GM18907 (cell line): ENCODE measurements at regions not wholly inside any gene's neighbourhood (a gene's known extent, or its start where the extent isn't known, plus 50 kb on each side); places are given as distances from the start of the nearest gene placed in this dataset.

Source experiments
- ATAC-seq: cut with Tn5 transposase; IDR thresholded peaks from one replicate; pipeline ENCODE4 v1.9.1; 2021; ENCODE audit warnings: mild to moderate bottlenecking, moderate library complexity; ENCODE audit not compliant: unreplicated experiment

DNA sequence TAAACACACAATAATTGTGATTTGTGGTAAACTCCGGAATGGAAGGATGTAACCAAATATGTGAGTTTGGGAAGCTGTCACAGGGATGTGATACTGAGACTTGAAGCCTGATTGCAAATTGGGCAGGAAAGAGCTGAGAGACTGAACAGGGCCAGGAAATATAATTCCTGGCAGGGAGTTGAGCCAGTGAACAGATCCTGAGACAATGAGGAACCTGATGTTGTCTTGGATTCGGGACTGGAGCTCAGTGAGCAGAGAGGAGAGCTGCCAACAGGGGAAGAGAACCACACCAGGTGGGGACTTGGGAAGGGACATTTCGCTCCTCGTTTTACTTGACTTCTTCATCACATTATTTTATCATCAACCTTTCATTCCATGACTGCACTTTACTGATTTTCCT, 386.0 kb downstream of the TLL1 start:
- no peak for ATAC-seq

DNA sequence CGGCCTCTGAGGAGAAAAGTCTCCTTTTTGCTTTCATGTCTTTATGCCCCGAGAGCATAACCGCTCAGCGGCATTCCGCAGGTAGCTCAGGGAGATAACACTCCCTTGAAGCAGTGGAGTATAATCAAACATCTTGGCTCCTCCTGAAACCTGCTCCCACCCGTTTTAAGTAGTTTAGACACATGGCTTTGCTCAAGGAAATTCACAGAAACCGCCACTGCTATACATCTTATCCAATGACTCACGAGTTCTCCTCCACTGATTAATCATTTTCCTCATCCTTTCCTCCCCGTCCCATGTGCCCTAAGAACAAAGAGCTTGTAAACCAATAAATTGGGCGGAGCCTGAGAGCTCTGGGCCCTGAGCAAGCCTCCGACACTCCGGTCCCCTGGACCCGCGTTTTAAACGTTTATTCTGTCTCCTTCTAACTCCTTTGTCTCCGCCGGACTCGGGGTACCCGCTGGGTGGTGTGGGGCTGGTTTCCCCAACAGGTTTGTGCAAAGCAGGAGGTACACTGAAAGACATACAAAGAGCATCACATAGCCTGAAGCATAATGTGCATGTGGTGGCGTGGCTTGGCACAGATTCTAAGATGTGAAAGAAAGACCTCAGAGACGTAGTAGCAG, 401.2 kb downstream of the TLL1 start:
- ATAC-seq, result no peak

DNA sequence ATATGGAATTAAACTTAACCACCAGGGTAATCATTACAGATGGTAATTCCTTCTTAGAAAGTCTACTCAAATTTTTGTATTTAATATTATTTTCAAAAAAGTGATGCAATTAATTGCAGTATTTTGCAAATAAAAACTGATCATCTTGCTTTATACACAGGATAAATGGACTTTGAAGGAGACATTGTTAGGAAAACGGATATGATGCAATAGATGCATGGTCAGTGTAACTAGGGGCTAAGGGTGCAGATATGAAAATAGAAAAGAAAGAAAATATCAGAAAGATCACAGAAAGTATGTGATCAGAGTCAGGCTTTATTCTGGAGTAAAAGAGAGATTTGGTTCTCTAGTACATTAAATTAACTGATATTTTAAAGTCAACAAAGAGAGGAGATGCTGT, 401.7 kb downstream of the TLL1 start:
- no peak for ATAC-seq

DNA sequence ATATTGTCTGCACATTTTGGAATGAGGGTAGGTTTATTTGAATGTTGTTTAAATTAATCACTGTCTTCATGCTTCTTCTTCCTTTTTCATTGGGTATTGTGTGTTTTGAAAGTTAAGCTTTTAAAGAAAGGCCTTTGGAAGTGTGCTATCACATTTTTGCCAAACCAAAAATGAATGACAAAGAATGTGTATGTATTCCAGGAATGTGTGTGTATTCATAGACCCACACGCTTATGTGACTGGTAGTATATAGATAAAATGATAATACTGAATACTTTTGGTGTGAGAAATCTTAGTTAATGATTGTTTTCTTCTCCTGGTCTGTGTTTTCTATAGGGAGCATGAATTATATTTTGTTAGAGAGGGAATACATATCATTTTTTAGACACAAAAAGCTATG, 404.4 kb downstream of the TLL1 start:
- no peak for ATAC-seq

DNA sequence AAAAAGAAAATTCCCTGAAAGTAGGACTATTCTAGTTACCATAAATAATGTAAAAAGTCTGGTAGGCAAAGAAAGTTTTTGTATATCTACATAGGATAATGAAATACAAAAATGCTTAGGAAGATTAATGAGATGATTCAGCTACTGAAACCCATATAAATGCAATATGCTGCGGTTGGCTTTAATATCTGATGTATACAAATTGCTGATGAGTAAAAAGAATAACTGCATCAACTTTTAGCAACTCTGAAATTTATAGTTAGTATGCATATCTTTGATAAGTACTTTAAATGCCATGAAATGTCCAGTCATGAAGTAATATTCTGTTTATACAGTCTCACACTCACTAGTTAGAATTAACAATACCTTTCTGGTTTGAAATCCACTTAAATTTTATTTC, 404.8 kb downstream of the TLL1 start:
- no peak for ATAC-seq

DNA sequence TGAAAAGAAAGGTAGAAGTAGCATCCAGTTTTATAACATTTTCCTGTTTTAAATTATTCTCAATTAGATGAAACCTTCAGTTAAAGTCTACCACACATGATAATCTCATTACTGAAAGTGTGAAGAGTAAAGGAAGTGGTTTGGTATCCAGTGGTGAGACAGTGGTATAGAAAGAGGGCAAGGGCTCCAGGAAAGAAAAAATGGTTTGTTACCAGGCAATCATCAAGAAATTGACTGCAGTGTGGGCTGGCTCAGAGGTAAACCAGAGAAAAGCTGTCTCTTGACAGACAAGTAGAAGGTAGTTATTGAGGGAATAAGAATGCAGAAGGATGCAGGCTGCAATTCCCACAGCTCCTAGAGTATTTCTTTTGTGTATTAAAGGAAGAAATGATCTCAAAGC, 406.2 kb downstream of the TLL1 start:
- ATAC-seq, result no peak

DNA sequence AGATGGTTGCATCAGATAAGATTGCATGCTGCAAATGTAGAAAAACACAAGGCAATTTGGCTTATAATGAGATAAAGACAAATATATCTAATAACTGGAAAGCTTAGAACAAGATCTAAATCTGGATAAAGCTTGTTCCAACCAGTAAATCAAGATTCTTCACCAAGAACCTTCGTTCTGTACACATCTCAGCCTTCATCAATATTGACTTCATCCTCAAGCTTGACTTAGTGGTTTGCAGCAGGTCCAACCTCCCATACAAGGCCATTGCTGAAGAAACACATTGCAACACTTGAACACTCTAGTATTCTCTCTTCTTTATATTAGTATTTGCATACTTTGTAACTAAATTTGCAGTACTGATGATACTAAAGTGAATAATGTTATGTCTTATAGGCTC, 407.6 kb downstream of the TLL1 start:
- no peak for ATAC-seq

DNA sequence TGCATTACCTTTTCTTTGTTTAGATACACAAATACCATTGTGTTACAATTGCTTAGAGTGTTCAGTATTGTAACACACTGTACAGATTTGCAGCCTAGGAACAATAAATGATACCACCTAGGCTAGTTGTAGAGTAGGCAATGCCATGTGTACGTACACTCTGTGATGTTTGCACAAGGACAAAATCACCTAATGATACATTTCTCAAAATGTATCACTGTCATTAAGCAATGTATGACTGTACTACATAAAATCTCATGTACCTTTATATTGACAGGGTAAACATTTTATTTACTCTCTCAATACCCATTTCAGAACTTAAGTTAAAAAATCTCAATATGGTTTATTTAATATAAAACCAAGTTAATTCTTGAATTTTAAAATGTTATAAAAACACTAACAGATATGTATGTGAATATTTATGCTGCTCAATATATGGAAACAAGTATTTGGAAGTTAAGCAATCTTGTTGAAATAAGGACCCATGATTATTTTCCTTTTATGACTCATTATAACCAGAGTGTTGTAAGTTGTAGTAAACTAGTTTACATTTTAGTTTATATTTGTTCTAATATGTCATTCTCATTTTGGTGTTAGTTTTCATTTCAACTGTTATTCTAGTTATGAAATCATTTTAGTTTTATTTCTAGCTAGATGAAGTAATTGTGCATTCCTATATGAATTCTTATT, 409.2 kb downstream of the TLL1 start:
- no peak for ATAC-seq

DNA sequence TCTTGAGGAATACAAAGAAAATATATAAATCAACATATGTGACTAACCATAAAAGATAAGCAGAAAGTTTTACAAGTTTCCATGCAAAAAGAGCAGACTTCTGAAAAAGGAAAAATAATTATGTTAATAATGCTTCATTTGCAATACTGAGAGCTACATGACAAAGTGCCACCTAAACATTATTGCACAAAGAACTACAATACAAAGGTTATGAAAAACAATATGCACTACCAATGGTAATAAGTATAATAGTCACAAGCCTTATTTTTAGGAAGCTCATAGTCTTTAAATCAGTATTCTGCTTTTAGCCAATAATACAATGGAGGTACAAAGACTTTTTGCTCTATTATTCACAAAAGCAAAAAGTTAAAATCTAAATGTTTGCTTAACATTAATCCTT, 411.2 kb downstream of the TLL1 start:
- ATAC-seq, result no peak

DNA sequence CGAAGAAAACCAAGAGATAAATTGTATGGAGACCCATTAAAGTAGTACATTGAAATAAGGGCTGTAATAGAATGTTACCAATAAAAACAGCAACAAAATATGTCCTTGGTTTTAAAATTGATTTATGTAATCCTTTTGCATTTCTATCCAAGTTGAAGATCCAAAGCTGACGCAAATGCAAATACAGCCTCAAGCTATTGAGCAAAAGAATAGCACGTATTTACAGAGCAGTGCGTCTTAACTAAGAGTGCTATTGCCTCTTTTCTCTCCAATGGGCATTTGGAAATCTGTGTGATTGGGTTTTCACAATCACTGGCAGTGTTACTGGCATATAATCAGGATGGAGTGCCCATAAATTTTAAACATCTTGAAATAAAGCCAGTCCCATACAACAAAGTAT, 417.4 kb downstream of the TLL1 start:
- ATAC-seq, result no peak

DNA sequence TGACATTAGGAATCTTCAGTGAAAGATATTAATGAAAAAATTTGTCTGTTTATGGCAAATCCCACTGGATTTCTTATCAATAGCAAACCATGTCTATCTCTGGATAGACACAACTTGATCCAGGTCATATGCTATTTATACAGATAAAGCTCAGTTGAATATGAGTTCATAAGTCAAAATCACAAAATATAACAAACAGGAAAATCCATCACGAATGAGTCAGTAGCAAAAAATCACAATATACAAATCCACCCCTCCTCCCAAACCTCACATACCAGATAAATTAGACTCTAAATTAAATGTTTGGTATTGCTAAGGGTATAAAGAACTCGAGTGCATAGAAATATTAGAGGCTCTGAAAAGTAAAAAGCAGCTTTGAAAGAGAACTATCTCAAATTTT, 420.5 kb downstream of the TLL1 start:
- no peak for ATAC-seq

DNA sequence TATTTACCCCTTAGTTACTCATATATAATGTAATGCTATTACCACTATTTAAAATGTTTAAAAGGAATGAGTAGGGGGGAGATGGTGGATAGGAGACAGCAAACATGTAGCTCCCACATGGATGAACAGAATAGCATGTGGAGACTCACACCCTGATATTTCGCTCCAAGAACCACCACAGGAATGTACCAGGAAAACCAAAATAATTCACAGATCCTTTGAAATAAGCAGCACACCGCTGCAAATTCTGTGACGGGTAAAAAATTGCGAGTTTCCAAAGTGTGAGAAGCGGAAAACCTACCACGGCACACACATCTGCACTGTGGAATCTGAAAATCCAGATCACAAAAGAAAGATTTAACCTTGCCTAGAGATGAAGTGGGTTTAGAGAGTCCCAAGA, 428.2 kb downstream of the TLL1 start:
- no peak for ATAC-seq

DNA sequence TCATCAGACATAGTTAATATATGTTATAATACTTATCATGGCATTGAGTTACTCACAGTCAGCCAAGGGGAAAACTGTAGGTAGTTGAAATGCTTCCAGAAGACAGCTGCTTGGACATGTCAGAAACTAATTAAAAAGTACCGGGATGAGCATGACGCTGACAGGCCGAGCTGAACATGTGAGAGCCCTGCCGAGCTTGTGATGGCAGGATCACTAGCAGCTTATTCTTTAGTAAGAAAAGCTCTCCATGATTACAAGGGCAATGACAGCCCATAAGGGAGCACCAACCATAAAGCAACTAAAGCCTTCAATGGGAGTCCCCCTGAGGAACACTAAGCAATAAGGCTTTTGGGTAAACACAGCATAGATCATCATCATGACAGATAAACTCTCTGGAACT, 435.6 kb downstream of the TLL1 start:
- ATAC-seq, result no peak

DNA sequence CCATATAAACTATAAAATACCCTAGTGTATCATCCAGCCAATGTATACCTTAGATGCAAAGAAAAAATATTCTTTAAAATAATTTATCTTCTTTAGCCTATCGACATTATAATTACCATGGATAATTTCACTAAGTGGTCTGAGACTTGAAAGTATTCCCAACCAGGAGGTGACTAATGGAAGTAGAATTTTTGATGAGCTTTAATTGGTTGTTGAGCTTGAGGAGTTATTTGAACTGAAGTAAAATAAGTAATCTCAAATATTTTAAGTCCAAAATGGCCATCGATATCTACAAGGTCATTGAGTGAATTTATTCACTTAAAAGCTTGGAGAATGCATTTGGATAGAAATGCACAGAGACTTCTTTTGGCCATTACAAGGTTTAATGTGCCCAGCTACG, 436.2 kb downstream of the TLL1 start:
- ATAC-seq, result no peak

DNA sequence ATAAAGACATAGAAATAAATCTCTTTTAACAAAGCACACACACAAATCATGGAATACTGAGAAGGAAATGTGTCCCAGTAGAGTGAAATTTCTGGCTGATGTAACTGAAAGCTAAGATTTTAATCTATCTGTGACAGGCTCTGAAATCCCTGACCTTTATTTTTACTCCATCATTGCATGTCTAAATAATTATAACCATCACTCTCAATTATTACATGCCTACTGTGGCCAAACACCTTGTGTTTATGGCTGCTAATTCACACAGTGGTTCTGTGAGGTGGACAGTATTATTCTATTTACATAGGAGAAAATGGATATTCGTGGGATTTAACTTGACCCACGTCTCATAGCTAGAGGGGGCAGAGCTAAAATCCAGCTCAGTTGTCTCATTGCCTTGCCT, 438.1 kb downstream of the TLL1 start:
- no peak for ATAC-seq

DNA sequence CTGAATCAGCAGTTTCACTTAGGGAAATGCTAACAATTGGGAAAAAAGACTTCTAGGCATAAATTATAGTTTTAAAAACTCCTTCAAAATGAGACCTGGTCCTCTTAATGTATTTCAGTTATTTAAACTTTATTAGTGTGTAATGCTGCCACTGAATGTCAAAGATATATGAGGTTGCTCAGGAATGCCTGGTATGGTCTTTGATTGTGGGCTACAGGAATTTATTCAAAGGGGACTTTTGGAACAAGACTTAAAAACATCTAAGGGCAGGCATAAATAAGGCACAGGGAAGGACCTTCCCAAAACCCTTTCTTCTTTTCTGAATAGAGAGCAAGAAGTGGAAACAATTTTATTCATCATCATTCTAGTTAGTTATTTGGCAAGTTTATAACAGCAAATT, 439.1 kb downstream of the TLL1 start:
- no peak for ATAC-seq

DNA sequence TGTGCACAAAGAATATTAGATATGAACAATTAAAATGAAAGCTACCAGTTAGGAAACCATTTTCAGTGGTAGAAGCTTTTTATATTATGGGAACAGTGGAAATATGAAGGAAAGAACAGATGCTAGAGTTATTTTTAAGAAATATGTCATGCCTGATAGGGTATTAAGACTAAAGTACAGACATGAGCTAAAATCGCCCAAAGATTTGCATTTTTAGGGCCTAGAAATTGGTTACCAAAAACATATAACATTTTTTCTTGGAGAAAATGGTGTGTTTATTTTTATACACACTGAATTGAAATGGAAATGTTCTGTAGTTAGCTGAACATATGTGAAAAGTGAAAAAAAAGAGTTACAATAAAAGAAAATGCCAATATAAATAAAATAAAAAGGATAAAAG, 441.9 kb downstream of the TLL1 start:
- ATAC-seq, result no peak

DNA sequence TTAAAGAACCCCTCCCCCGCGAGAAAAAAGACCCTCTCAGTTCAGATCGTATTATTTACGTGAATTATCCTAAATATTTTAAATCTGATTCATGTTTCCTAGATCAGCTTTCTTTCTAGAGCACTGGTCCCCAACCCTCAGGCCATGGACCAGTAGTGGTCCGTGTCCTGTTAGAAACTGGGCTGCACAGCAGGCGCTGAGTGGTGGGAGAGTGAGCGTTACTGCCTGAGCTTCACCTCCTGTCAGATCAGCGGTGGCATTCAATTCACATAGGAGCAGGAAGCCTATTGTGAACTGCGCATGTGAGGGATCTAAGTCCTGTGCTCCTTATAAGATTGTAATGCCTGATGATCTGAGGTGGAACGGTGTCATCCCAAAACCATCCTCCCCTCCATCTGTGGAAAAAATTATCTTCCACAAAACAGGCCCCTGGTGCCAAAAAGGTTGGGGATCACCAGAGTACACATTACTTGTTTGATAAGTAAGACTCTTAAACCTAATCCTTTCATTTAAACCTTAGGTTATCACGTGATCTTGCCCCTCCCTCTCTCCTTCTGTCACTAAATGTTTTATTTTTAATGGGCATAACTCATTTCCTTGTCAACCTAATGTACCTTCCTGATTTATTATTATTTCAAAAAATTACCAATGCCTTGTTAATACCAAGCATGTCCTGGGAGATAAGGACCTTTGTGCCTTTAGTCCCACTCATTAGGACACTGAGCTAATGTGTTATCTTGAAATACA, 442.9 kb downstream of the TLL1 start:
- ATAC-seq, result no peak

DNA sequence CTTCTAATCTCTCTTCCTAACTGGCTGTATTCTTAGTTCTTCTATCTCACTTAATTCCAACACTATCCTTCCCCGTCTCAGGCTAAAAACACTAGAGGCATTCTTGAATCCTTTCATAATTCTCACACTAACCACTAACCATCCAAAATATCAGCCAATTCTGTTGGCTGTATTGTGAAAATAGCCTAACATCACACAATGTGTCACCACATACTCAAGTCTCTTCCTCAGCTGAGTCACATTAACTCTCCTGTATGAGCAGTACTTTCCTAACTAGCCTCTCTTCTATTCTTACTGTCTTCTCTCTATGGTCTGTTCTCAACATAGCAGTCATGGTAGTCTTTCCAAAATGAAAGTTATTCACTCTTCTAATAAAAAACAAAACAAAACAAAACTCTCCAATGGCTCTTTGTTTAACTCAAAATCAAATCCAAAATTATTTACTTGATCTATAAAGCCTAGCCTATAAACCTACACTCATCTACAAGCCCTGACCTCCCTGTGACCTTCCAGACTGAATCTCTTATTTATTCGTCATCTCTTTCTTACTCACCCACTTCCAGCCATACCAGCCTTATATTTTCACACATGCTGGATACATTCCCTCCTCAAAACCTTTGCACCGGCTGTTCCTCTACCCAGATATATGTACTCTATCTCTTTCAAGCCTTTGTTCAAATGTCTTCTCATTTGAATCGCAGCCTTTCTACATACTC, 445.9 kb downstream of the TLL1 start:
- no peak for ATAC-seq

DNA sequence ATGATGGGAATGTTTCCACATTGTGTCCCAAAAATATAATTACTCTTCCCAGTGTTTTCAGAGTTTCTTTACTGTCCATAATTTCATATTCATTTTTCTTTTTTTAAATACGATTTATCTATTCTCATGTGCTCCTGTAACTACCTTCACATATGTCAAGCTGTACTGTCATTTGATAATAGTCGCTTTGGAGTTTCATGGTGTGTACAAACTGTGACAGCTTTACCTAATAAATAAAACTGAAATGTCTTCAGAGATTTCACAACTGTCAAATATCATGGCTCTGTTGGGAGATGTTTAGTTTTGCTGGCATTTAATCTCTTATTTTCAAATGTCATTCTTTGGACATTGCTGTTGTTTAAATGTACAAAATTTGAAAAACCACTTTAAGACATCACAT, 450.2 kb downstream of the TLL1 start:
- ATAC-seq, result no peak

DNA sequence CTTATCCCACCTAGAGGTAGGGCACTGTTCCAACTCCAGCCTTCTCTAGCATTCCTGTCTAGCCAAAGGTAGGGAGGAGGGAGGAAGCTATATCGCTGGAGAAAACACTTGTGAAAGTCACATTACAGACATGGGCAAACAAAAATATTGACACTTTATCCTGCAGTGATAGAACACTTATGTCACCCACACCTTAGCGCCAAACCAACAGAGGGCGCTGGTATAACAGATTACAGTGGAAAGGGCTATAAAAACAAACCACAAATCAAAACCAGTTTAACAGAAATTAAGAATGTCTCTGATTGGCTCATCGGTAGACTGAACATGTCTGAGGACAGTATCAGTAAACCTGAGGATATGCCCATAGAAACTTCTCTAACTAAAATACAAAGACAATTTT, 451.3 kb downstream of the TLL1 start:
- no peak for ATAC-seq
